ENCODE measurements at regions not wholly inside any gene's neighbourhood (a gene's known extent, or its start where the extent isn't known, plus 50 kb on each side); places are given as distances from the start of the nearest gene placed in this dataset.

GRCh38 chr13:105774739-105775460 lies 760.6 kb downstream of the EFNB2 start:
- Histone ChIP-seq H3K4me3 (ENCODE audit: low read depth in 1 of 2, low read length in 2 of 2) (no peak overlapping the region), H3K27me3 (ENCODE audit: low read depth, low read length) (no peaks in the 10 kb centered on the region), H3K4me1 (ENCODE audit: control insufficient read depth in 1 of 2, insufficient read depth in 2 of 2, low read length in 2 of 2) (no peaks in the 10 kb centered on the region), H3K36me3 (ENCODE audit: control insufficient read depth in 1 of 2, insufficient read depth in 2 of 2, low read length in 2 of 2) (no peaks in the 10 kb centered on the region), H3K9me3 (ENCODE audit: control insufficient read depth in 1 of 2, low read length in 2 of 2) (no peaks in the 10 kb centered on the region), H3K27ac (ENCODE audit: low read length) (no peak overlapping the region)

DNA sequence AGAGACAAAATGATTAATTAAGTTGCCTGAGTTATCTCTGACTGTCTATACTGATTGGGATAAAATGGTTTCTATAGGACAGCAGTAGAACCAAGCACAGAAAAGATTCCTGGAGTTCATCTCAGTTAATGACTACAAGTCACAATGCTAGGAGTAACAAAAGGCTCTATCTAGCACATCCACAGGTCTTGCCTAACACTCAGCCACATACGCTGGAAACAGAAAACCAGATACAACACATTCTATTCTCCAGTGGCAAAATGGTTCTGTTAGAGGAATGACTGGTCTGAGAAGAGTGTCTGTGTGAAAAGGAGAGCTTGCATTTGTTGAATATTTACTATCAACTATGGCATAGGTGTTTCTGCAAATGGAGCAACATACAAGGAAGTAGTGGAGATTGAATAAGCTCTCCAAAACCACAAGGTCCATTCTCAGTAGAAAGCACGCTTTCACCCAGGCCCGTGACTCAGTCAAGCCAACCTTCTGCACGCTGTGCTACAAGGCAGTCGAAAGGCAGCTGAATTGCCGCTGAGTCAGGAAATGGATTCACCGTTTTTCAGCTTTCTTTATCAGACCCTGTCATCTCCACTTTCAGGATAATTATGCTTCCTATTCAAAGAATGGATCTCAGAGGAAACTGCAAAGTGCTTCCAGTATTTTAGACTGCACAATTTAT lies 761.5 kb downstream of the EFNB2 start:
- no peak overlapping the region for H3K27ac ChIP-seq (ENCODE audit: low read length)
- no peak overlapping the region for H3K4me3 ChIP-seq (ENCODE audit: low read depth in 1 of 2, low read length in 2 of 2)
- no peaks in the 10 kb centered on the region for H3K9me3 ChIP-seq (ENCODE audit: control insufficient read depth in 1 of 2, low read length in 2 of 2)
- no peaks in the 10 kb centered on the region for H3K27me3 ChIP-seq (ENCODE audit: low read depth, low read length)
- no peaks in the 10 kb centered on the region for H3K36me3 ChIP-seq (ENCODE audit: control insufficient read depth in 1 of 2, insufficient read depth in 2 of 2, low read length in 2 of 2)
- no peaks in the 10 kb centered on the region for H3K4me1 ChIP-seq (ENCODE audit: control insufficient read depth in 1 of 2, insufficient read depth in 2 of 2, low read length in 2 of 2)

- H3K4me1 ChIP-seq (ENCODE audit: control insufficient read depth in 1 of 2, insufficient read depth in 2 of 2, low read length in 2 of 2) = no peaks in the 10 kb centered on the region
Observed at GRCh38 chr13:105773241-105773640, 762.2 kb downstream of the EFNB2 start.

GRCh38 chr13:105764486-105764885 lies 771.0 kb downstream of the EFNB2 start:
- Histone ChIP-seq H3K27me3 (ENCODE audit: low read depth, low read length) (no peaks in the 10 kb centered on the region), H3K9me3 (ENCODE audit: control insufficient read depth in 1 of 2, low read length in 2 of 2) (no peaks in the 10 kb centered on the region), H3K36me3 (ENCODE audit: control insufficient read depth in 1 of 2, insufficient read depth in 2 of 2, low read length in 2 of 2) (no peaks in the 10 kb centered on the region), H3K4me3 (ENCODE audit: low read depth in 1 of 2, low read length in 2 of 2) (no peak overlapping the region), H3K4me1 (ENCODE audit: control insufficient read depth in 1 of 2, insufficient read depth in 2 of 2, low read length in 2 of 2) (no peaks in the 10 kb centered on the region), H3K27ac (ENCODE audit: low read length) (no peak overlapping the region)

More at GRCh38 chr13:105773241-105773640, 762.2 kb downstream of the EFNB2 start:
- Histone ChIP-seq H3K4me3 (ENCODE audit: low read depth in 1 of 2, low read length in 2 of 2) (no peak overlapping the region), H3K36me3 (ENCODE audit: control insufficient read depth in 1 of 2, insufficient read depth in 2 of 2, low read length in 2 of 2) (no peaks in the 10 kb centered on the region), H3K9me3 (ENCODE audit: control insufficient read depth in 1 of 2, low read length in 2 of 2) (no peaks in the 10 kb centered on the region), H3K27ac (ENCODE audit: low read length) (no peak overlapping the region), H3K27me3 (ENCODE audit: low read depth, low read length) (no peaks in the 10 kb centered on the region)

- Histone ChIP-seq H3K27ac (ENCODE audit: low read length) (no peak overlapping the region), H3K27me3 (ENCODE audit: low read depth, low read length) (no peaks in the 10 kb centered on the region), H3K9me3 (ENCODE audit: control insufficient read depth in 1 of 2, low read length in 2 of 2) (no peaks in the 10 kb centered on the region)
Observed at GRCh38 chr13:105763851-105764250, 771.6 kb downstream of the EFNB2 start.

GRCh38 chr13:105762096-105762495 lies 773.4 kb downstream of the EFNB2 start:
- H3K36me3 ChIP-seq (ENCODE audit: control insufficient read depth in 1 of 2, insufficient read depth in 2 of 2, low read length in 2 of 2) = no peaks in the 10 kb centered on the region
- no peak overlapping the region for H3K27ac ChIP-seq (ENCODE audit: low read length)
- no peaks in the 10 kb centered on the region for H3K4me1 ChIP-seq (ENCODE audit: control insufficient read depth in 1 of 2, insufficient read depth in 2 of 2, low read length in 2 of 2)
- no peak overlapping the region for H3K4me3 ChIP-seq (ENCODE audit: low read depth in 1 of 2, low read length in 2 of 2)
- H3K9me3 ChIP-seq (ENCODE audit: control insufficient read depth in 1 of 2, low read length in 2 of 2) = no peaks in the 10 kb centered on the region
- no peaks in the 10 kb centered on the region for H3K27me3 ChIP-seq (ENCODE audit: low read depth, low read length)

More at GRCh38 chr13:105763851-105764250, 771.6 kb downstream of the EFNB2 start:
- H3K4me1 ChIP-seq (ENCODE audit: control insufficient read depth in 1 of 2, insufficient read depth in 2 of 2, low read length in 2 of 2) = no peaks in the 10 kb centered on the region
- H3K4me3 ChIP-seq (ENCODE audit: low read depth in 1 of 2, low read length in 2 of 2) = no peak overlapping the region
- no peaks in the 10 kb centered on the region for H3K36me3 ChIP-seq (ENCODE audit: control insufficient read depth in 1 of 2, insufficient read depth in 2 of 2, low read length in 2 of 2)

DNA sequence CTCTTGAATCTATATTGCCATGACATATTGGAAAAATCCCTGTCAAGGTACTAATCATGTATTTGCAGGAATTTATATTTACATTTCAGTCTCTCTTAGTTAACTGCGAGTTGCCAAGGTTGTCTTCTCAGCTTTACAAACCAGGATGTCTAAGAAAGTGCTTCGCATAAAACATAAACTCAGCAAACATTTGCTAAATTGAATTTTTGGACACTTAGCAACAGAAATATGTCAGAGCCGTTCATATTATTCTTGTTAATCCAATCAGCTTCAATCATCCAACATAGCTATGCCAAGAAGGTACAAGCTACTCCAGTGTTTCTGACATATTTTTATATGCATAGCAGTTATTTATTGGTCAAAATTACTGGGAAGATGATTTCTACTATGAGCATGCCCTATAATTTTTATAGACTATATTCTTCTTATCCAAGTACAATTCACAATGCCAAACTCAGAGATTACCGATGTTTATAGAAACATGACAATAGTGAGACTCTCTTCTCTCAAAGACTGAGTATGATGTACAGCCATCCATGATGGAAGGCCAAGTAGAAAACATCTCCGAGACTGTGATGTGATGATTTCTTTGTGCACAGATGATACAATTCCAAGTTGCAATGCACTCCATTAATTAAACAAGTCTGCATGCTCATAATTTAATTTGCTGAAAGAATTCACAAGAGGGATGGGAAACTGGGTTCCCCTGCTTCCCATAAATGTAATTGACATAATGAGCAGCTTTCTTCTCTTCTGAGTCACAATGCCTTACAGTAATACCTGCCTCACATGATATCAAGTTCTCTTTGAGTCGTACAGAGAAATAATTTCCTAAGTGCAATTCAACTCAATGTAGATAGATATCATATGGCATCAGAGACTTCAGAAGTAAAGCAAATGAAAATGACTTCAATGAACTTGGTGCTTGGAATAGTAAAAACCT lies 776.3 kb downstream of the EFNB2 start:
- Histone ChIP-seq H3K4me3 (ENCODE audit: low read depth in 1 of 2, low read length in 2 of 2) (no peak overlapping the region), H3K9me3 (ENCODE audit: control insufficient read depth in 1 of 2, low read length in 2 of 2) (no peaks in the 10 kb centered on the region), H3K27me3 (ENCODE audit: low read depth, low read length) (no peaks in the 10 kb centered on the region), H3K36me3 (ENCODE audit: control insufficient read depth in 1 of 2, insufficient read depth in 2 of 2, low read length in 2 of 2) (no peaks in the 10 kb centered on the region), H3K27ac (ENCODE audit: low read length) (no peak overlapping the region), H3K4me1 (ENCODE audit: control insufficient read depth in 1 of 2, insufficient read depth in 2 of 2, low read length in 2 of 2) (no peaks in the 10 kb centered on the region)

DNA sequence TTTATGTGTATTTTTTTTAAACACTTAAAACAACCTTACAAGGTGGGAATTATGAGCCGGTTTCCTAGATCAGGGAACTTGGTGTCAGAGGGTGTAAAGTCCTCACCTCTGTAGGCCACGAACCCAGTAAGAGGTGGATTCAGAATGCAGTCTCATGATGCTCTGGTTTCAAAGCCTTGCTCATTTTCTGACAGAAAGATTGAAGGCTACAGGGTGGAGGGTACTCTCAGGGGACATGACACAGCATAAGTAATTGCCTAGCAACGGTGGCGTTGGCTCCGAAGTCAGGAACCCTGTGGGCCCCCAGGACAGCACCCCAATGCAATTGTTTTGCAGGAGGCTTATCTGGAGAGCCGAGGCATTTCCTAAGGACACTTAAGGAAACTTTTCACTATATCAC lies 794.7 kb downstream of the EFNB2 start:
- Histone ChIP-seq H3K4me3 (ENCODE audit: low read depth in 1 of 2, low read length in 2 of 2) (no peak overlapping the region), H3K9me3 (ENCODE audit: control insufficient read depth in 1 of 2, low read length in 2 of 2) (no peaks in the 10 kb centered on the region), H3K4me1 (ENCODE audit: control insufficient read depth in 1 of 2, insufficient read depth in 2 of 2, low read length in 2 of 2) (no peaks in the 10 kb centered on the region), H3K27ac (ENCODE audit: low read length) (no peak overlapping the region), H3K27me3 (ENCODE audit: low read depth, low read length) (no peaks in the 10 kb centered on the region), H3K36me3 (ENCODE audit: control insufficient read depth in 1 of 2, insufficient read depth in 2 of 2, low read length in 2 of 2) (no peaks in the 10 kb centered on the region)

DNA sequence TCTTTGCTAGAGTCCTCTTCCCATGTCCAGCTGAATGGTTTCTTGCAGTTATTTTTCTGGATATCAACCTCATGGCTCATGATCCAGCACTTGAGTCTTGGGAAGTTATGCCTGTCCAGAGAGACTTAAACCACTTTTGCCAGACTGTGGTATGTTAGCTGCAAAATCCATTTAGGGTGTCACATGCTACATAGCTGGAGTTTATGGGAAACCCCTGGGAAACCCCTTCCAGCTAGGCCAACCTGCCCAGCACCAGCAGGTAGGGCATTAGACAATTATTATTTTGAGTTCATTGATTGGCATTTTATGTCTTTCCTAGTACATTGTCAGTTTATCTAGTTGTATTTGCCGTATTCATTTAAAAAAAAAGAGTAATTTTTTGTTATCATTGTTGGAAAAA lies 797.8 kb downstream of the EFNB2 start:
- no peaks in the 10 kb centered on the region for H3K27me3 ChIP-seq (ENCODE audit: low read depth, low read length)
- no peaks in the 10 kb centered on the region for H3K9me3 ChIP-seq (ENCODE audit: control insufficient read depth in 1 of 2, low read length in 2 of 2)
- H3K4me1 ChIP-seq (ENCODE audit: control insufficient read depth in 1 of 2, insufficient read depth in 2 of 2, low read length in 2 of 2) = no peaks in the 10 kb centered on the region
- no peaks in the 10 kb centered on the region for H3K36me3 ChIP-seq (ENCODE audit: control insufficient read depth in 1 of 2, insufficient read depth in 2 of 2, low read length in 2 of 2)
- H3K27ac ChIP-seq (ENCODE audit: low read length) = no peak overlapping the region
- H3K4me3 ChIP-seq (ENCODE audit: low read depth in 1 of 2, low read length in 2 of 2) = no peak overlapping the region

DNA sequence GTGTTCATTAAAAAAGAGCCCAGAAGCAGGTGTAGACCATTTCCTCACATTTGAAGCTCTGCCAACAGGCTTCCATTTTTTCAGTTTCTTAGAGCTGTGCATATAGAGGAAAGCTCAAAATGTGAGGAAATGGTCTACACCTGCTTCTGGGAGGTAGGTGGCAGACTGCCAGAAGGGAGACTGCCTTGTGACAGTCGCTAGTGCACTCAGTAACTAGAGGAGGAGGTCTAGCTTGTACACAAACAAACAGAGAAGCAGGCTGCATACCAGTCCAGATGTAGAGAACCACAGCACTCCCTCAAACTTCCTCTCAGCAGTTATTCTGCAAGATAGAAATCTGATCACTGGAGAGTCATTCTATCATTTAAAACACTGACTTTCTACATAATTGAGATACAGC lies 800.2 kb downstream of the EFNB2 start:
- H3K9me3 ChIP-seq (ENCODE audit: control insufficient read depth in 1 of 2, low read length in 2 of 2) = no peaks in the 10 kb centered on the region
- H3K27ac ChIP-seq (ENCODE audit: low read length) = no peak overlapping the region
- H3K4me1 ChIP-seq (ENCODE audit: control insufficient read depth in 1 of 2, insufficient read depth in 2 of 2, low read length in 2 of 2) = no peaks in the 10 kb centered on the region
- H3K36me3 ChIP-seq (ENCODE audit: control insufficient read depth in 1 of 2, insufficient read depth in 2 of 2, low read length in 2 of 2) = no peaks in the 10 kb centered on the region
- no peak overlapping the region for H3K4me3 ChIP-seq (ENCODE audit: low read depth in 1 of 2, low read length in 2 of 2)
- no peaks in the 10 kb centered on the region for H3K27me3 ChIP-seq (ENCODE audit: low read depth, low read length)

GRCh38 chr13:105732806-105733529 lies 802.5 kb downstream of the EFNB2 start:
- H3K4me3 ChIP-seq (ENCODE audit: low read depth in 1 of 2, low read length in 2 of 2) = no peak overlapping the region
- no peaks in the 10 kb centered on the region for H3K9me3 ChIP-seq (ENCODE audit: control insufficient read depth in 1 of 2, low read length in 2 of 2)
- no peaks in the 10 kb centered on the region for H3K4me1 ChIP-seq (ENCODE audit: control insufficient read depth in 1 of 2, insufficient read depth in 2 of 2, low read length in 2 of 2)
- no peaks in the 10 kb centered on the region for H3K36me3 ChIP-seq (ENCODE audit: control insufficient read depth in 1 of 2, insufficient read depth in 2 of 2, low read length in 2 of 2)
- H3K27ac ChIP-seq (ENCODE audit: low read length) = no peak overlapping the region
- H3K27me3 ChIP-seq (ENCODE audit: low read depth, low read length) = no peaks in the 10 kb centered on the region
